NCI-H2171 (cell line): ENCODE measurements at regions not wholly inside any gene's neighbourhood (a gene's known extent, or its start where the extent isn't known, plus 50 kb on each side); places are given as distances from the start of the nearest gene placed in this dataset.
"Not testable (repeated sequence)": the region's sequence is repeated elsewhere in the genome, so short reads cannot be mapped to it uniquely, and the experiment has no call there.

Experiments used
- DNase-seq: peaks from one replicate; lab custom pipeline; 2025; lab: John Stamatoyannopoulos, UW

GRCh38 chr2:195162918-195163317 lies 494.1 kb upstream of the SLC39A10 start:
- DNase-seq = no peak

- DNase-seq = no peak
Measured at GRCh38 chr2:195162194-195162593, 494.8 kb upstream of the SLC39A10 start.

- DNase-seq = no peak
Measured at GRCh38 chr2:195160963-195161362, 496.1 kb upstream of the SLC39A10 start.

GRCh38 chr2:195151711-195152110 lies 505.3 kb upstream of the SLC39A10 start:
- no peak for DNase-seq

- no peak for DNase-seq
Measured at GRCh38 chr2:195150819-195151218, 506.2 kb upstream of the SLC39A10 start.

- no peak for DNase-seq
Measured at GRCh38 chr2:195148004-195148403, 509.0 kb upstream of the SLC39A10 start.

GRCh38 chr2:195146761-195147541 lies 510.1 kb upstream of the SLC39A10 start:
- no peak for DNase-seq

GRCh38 chr2:195138435-195138834 lies 518.6 kb upstream of the SLC39A10 start:
- no peak for DNase-seq

- not testable (repeated sequence) for DNase-seq
Measured at GRCh38 chr2:195125889-195126288, 531.1 kb upstream of the SLC39A10 start.

GRCh38 chr2:195124391-195125079 lies 532.5 kb upstream of the SLC39A10 start:
- no peak for DNase-seq

- DNase-seq = no peak
Measured at GRCh38 chr2:195122653-195123052, 534.4 kb upstream of the SLC39A10 start.

GRCh38 chr2:195121341-195121740 lies 535.7 kb upstream of the SLC39A10 start:
- DNase-seq = no peak

- no peak for DNase-seq
Measured at GRCh38 chr2:195119231-195119630, 537.8 kb upstream of the SLC39A10 start.

GRCh38 chr2:195118276-195118675 lies 538.8 kb upstream of the SLC39A10 start:
- DNase-seq = no peak

- DNase-seq = no peak
Measured at GRCh38 chr2:195117011-195117410, 540.0 kb upstream of the SLC39A10 start.

- DNase-seq = no peak
Measured at GRCh38 chr2:195115738-195116137, 541.3 kb upstream of the SLC39A10 start.

GRCh38 chr2:195108182-195108581 lies 548.8 kb upstream of the SLC39A10 start:
- DNase-seq = no peak

GRCh38 chr2:195106681-195107380 lies 550.2 kb upstream of the SLC39A10 start:
- no peak for DNase-seq

- DNase-seq = no peak
Measured at GRCh38 chr2:195105581-195105980, 551.4 kb upstream of the SLC39A10 start.

- DNase-seq = no peak
Measured at GRCh38 chr2:195094330-195094729, 562.7 kb upstream of the SLC39A10 start.

- no peak for DNase-seq
Measured at GRCh38 chr2:195092341-195092740, 564.7 kb upstream of the SLC39A10 start.

- not testable (repeated sequence) for DNase-seq
Measured at GRCh38 chr2:195072806-195073205, 584.2 kb upstream of the SLC39A10 start.

GRCh38 chr2:195057001-195057400 lies 600.0 kb upstream of the SLC39A10 start:
- DNase-seq = no peak
